GM19468 (cell line): ENCODE measurements at regions not wholly inside any gene's neighbourhood (a gene's known extent, or its start where the extent isn't known, plus 50 kb on each side); places are given as distances from the start of the nearest gene placed in this dataset.
"Not testable (repeated sequence)": the region's sequence is repeated elsewhere in the genome, so short reads cannot be mapped to it uniquely, and the experiment has no call there.

Experiments
- ATAC-seq: cut with Tn5 transposase; IDR thresholded peaks from one replicate; pipeline ENCODE4 v1.9.1; 2021; ENCODE audit warnings: mild to moderate bottlenecking, moderate library complexity, moderate number of reproducible peaks; ENCODE audit not compliant: unreplicated experiment; ENCODE audit errors: extremely low read depth

- no peak for ATAC-seq
Observed at GRCh38 chr5:117435203-117435602, 860.6 kb upstream of the SEMA6A start.

- no peak for ATAC-seq
Observed at GRCh38 chr5:117434254-117434653, 859.6 kb upstream of the SEMA6A start.

- no peak for ATAC-seq
Observed at GRCh38 chr5:117433818-117434217, 859.2 kb upstream of the SEMA6A start.

GRCh38 chr5:117431091-117431490, 856.5 kb upstream of the SEMA6A start:
- no peak for ATAC-seq

DNA sequence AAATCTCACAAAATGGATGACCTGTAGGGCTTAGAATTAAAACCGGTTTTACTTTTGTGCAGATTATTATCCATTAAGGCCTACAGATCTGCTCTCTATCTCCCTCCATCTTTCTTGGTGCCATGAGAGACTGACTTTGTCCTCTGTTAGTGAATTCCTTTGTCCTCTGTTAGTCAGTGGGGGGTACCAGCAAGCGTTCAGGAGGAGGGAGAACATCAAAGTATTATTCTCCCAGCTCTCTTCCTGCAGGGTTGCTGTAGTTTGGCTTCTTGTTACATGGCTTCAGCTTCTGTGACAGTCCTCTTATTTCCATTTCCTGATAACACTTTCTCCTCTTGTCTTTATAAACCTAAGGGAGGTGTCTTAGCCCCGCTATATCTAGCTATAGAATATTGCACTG, 850.5 kb upstream of the SEMA6A start:
- no peak for ATAC-seq

DNA sequence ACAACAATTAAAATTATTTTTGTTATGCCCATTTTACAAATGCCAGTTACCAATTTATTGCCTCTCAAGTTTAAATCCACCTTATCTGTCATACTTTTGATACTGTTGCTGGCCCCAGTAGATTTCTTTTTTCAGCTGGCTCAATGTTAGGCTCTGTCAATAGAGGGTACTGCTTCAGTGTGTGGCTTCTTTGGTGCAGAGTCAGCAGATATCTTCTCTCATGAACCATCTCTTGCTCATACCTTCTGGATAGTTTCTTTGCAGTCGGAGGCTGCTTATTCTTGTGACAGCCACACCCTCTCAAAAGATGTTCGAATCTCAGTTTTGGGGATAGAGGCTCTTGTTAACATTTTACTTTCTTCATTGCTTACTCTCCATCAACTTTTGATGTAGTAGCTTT, 849.9 kb upstream of the SEMA6A start:
- no peak for ATAC-seq

DNA sequence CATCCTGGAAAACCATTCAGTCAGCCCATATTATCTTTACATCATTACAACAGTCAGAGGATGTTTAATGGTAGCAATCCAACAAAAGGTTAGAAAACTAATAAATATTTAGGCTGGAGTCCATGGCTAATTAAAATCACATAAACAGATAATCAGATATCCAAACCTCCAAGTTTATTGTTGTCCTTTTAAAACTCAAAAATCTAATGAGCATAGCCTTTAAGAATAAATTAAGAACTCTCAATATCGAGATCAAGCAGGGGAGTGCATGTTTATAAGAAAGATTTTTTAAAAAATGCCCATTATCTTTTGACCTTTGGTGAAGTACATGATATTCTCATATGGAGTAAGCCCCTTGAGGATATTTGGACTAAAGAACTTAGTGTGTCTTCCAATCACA, 842.9 kb upstream of the SEMA6A start:
- ATAC-seq, result no peak

DNA sequence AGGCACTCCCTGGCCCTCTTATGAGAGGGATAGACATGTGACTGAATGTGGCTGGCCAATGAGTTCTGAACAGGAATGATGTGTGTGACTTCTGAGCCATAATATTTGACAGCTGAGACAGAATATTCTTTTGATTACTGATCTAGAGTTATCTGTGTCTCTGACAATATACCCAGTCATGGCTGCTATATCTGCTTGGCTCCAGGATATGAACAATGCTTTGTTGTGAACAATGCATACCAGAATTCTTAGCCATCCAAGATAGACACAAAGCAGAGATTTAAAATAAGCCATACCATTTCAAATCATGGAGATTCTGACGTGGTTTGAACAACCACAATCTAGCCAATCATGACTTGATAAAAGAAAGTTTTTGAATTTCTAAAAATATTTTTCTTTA, 840.3 kb upstream of the SEMA6A start:
- no peak for ATAC-seq

DNA sequence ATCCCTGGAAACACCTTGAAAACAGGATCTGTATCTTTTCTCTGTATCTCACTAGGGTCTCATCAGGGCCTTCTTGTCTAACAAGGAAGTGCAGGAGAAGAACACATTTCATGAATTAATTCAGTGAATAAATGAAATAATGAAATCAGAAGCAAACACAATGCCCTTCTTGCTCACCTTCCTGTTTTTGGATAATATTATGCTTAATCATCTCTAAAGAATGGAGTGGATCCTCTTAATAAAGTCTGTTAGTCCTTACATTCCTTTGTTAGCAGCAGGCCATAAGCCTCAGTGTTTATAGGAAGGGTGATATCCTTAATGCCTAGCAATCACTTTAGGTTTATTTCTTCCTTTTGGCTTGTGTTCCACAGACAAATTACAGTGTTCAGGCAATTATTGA, 837.1 kb upstream of the SEMA6A start:
- no peak for ATAC-seq

DNA sequence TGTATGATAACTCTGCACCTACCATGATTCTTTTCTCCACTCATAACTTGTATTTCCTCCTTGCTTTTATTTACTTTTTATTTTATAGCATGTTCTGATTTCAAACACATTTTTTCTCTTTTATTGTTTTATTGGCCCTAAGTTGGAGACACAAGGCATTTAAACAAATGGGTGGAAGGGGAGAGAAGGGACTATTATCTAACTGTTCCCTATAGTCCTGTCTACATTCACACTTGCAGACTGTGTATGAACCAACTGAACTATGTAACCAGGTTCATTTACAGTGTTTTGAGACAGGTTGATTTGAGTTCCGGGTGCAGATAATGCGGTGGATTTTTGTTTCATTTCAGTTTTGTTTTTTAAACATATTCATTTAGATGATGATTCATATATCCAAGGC, 830.6 kb upstream of the SEMA6A start:
- ATAC-seq, result no peak

DNA sequence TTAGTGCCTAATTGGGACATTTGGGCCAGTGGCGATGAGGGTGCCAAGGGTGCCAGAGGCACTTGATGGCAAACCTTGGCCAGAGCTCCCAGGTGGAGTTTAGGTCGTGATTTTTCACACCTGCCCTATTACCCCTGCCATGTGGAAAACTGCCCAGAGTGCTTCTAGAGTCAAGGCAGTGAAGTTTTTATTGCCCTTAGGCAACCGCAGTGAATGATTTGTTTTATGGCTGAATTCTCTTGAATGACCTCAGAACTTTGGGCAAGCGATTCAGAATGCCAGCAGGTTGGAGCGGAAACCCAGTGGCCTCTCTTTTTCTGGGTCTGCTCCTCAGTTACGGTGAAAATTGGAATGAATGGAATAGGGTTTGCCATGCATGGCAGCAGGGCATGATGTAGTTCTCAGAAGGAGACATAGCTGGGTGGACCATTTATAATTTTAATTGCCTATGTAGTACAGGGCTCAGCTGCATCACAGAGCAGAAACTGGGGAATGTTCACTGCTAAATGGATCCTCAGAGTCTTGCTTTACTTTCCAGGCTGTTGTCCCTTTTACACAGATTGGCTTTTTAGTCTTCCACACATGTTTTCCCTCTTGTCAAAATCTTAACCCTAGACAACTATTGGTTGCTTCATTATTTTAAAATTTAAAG, 820.0 kb upstream of the SEMA6A start:
- no peak for ATAC-seq

DNA sequence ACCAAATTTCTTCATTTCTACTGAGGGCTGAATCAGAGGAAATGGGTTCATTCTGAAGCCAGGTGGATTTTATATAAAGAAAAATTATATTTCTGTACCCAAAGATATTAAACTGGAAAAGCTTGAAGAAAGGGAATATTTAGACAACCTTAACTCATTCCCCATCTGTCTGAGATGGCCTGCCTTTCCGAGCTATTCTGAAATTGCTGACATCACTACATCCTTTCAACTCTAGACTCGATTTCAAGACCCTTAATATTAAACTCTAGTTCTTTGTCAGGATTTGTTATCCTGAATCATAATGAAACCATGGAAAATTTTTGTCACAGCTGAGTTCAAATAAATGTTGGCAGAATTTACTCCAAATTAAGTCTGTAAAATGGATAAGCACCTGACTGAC, 818.5 kb upstream of the SEMA6A start:
- no peak for ATAC-seq

- ATAC-seq, result no peak
Observed at GRCh38 chr5:117380316-117380715, 805.7 kb upstream of the SEMA6A start.

- ATAC-seq, result no peak
Observed at GRCh38 chr5:117379521-117379920, 804.9 kb upstream of the SEMA6A start.

- ATAC-seq, result no peak
Observed at GRCh38 chr5:117376748-117377147, 802.1 kb upstream of the SEMA6A start.

DNA sequence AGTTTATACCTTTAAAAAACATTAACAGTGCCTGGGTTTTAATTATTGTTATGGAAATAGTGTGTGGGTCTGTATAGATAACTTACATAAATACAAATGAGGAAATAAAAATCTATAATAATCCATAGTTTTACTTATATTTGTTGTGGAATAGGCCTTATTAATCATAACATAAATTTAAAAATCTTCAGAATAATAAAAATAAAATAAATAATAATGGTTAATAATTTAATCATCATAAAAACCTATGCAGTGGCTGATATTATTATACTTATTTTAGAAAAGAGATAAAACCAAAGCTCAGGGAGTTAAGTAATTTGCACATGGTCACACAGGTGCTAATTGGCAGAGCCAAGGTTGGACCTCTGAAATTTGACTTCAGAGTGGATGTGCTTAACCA, 785.3 kb upstream of the SEMA6A start:
- no peak for ATAC-seq

GRCh38 chr5:117357886-117358285, 783.3 kb upstream of the SEMA6A start:
- ATAC-seq, result no peak

GRCh38 chr5:117347280-117347679, 772.7 kb upstream of the SEMA6A start:
- ATAC-seq, result no peak

DNA sequence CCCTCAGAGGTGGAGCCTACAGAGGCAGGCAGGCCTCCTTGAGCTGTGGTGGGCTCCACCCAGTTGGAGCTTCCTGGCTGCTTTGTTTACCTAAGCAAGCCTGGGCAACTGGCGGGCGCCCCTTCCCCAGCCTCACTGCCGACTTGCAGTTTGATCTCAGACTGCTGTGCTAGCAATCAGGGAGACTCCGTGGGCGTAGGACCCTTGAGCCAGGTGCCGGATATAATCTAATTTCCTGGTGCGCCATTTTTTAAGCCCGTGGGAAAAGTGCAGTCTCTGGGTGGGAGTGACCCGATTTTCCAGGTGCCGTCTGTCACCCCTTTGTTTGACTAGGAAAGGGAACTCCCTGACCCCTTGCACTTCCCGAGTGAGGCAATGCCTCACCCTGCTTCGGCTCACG, 769.1 kb upstream of the SEMA6A start:
- ATAC-seq, result not testable (repeated sequence)

DNA sequence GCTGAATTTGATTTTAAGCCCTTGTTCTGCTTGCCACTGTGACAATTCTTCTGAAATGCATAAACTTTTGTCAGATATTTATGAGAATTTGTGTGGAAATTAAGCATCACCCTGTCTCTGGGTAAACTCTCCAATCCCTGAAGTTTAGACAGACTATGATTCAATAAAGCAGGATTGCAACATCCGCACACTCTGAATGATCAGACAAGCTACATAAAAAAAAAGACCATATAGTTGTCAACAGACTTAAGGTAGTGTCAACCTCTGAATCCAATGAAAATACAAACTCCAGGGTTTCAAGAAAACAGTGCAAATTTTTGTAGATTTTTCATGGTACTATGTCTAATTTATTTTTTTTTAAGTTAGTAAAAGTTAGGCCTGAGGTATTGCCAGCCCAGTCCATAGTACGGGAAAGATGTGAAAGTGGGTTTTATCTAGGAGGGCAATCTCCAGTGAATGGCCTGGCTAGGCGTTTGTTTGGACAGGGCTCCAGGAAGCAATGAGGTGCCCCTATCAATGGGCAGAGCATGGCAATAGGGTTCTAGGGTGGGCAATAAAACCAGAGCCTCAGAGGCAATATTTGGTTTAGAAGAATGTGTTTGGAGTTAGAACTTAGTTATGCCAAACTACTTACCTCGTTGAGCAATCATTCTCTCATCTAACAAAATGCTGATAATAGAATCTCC, 762.6 kb upstream of the SEMA6A start:
- no peak for ATAC-seq

DNA sequence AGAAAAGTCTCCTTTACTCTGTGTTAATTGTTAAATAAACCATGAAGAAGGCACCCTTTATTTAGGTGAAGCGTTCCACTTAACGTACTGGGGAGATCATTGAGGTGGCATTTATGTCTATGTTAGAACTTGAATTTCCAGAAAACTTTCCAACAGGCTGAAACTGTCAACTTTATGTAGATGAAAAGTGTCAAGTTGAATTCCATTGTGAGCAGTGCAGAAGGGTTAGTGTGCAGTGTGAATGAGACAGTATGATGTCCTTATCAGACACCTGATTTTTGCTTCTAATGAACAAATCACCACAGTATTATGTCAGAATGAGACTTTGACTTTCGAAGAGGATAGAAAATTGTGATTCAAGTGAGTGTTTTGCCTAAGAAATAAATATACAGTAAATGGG, 761.6 kb upstream of the SEMA6A start:
- ATAC-seq, result no peak

DNA sequence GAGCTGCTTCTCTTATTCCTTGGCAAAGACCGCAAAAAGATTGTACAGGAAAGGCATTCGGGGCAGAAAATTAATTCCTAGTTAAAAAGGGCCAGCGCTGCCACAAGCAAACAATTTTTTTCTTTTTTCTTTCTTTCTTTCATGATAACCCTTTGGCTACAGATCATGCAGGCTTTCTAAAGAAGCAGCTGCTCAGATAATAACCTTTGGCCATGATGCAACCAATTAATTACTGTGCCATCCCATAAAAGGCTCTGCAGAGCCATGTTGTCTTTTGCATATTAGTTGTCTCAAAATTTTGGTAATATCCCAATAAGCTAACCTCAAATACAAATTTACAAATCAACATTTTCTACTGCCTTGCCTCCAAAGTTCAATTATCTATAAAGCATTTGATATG, 758.4 kb upstream of the SEMA6A start:
- no peak for ATAC-seq
